ENCODE measurements at regions not wholly inside any gene's neighbourhood (a gene's known extent, or its start where the extent isn't known, plus 50 kb on each side); places are given as distances from the start of the nearest gene placed in this dataset.

DNA sequence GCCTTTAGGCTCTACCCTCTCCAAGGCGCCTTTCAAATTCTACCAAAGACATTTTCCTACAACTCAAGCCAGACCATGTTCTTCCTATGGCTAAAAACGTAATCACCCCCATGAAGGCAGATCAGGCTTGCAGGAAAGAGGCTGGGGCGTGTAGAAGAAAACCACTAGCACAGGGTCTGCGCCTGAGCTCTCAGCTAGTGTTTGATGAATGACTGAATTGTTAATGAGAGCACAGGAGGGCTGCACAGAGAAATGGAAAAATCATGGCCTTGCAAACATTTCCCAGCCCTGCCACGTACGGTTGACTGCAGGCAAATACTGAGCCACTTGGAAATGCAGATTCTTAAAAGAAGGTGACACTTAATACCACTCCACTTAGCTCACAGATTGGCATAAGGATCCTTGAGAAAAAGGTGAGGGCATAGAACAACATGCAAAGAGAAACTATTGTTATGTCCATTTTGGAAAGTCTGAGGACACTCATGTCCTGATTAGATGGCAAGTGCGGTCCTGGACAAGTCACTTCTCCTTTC is 148.6 kb downstream of the NXPE2 start:
- TF ChIP-seq CTCF (IDR thresholded peaks at IDR 0.05) (no peak), POLR2A (IDR thresholded peaks at IDR 0.05) (no peak)

Data from Peyer's patch (tissue), 4 donors.